K562 (cell line): ENCODE measurements at regions not wholly inside any gene's neighbourhood (a gene's known extent, or its start where the extent isn't known, plus 50 kb on each side); places are given as distances from the start of the nearest gene placed in this dataset.

Experiments
- ATF4 ChIP-seq: fragments of 450-650 bp; formaldehyde crosslinking; IDR thresholded peaks from 2 replicates; pipeline ENCODE4 v1.4.0; 2022; ENCODE audit warnings: mild to moderate bottlenecking, moderate library complexity
- HDAC6 ChIP-seq: IDR thresholded peaks from 2 replicates; pipeline ENCODE4 v1.6.1; 2012; ENCODE audit warnings: low read depth, mild to moderate bottlenecking, control low read depth, inconsistent platforms, low read length, moderate library complexity
- MAFG ChIP-seq: fragments of 450-650 bp; conservative IDR thresholded peaks from 2 replicates; pipeline ENCODE4 v1.6.1; 2016; ENCODE audit warnings: missing genetic modification characterization, missing compliant biosample characterization
- MAFK ChIP-seq: IDR thresholded peaks from 2 replicates; pipeline ENCODE4 v1.6.1; 2011; ENCODE audit warnings: low read length, improper control_type of control experiment
- MAZ ChIP-seq, 2 experiments: fragments of 450-650 bp in 1 of 2; sonication (generic) in 1 of 2; formaldehyde crosslinking; IDR thresholded peaks in 1 of 2; conservative IDR thresholded peaks in 1 of 2; 2 replicates each; pipeline versions ENCODE4 v1.4.0 to v1.5.0; 2020; ENCODE audit warnings: mild to moderate bottlenecking in 1 of 2, missing genetic modification reagents in 1 of 2
- MLX ChIP-seq, 2 experiments: fragments of 450-650 bp in 1 of 2; sonication (generic) in 1 of 2; formaldehyde crosslinking; conservative IDR thresholded peaks; 2 replicates each; pipeline versions ENCODE4 v1.4.0 to v1.8.1; 2020 to 2022; ENCODE audit warnings: mild to moderate bottlenecking in 1 of 2, missing genetic modification reagents in 1 of 2
- MXI1 ChIP-seq: IDR thresholded peaks from 2 replicates; pipeline ENCODE4 v1.6.1; 2011; ENCODE audit warnings: low read depth, mild to moderate bottlenecking, improper control_type of control experiment, low read length
- NFE2 ChIP-seq: IDR thresholded peaks from 2 replicates; pipeline ENCODE4 v1.6.1; 2014; ENCODE audit warnings: antibody characterized with exemption, low read depth
- SIN3A ChIP-seq, 2 experiments: fragments of 150-350 bp in 1 of 2; IDR thresholded peaks; 2 replicates each; pipeline ENCODE4 v1.6.1; 2011 to 2016; ENCODE audit warnings: borderline replicate concordance in 2 of 2, low read depth in 2 of 2, low read length in 2 of 2, mild to moderate bottlenecking in 2 of 2, moderate library complexity in 2 of 2; ENCODE audit not compliant: control insufficient read depth in 1 of 2
- TF ChIP-seq, protein P1 (sequence below): fragments of 450-650 bp; formaldehyde crosslinking; IDR thresholded peaks from 2 replicates; pipeline ENCODE4 v1.4.0; 2022; ENCODE audit warnings: missing genetic modification characterization
- TF ChIP-seq, protein P2 (sequence below): fragments of 250-450 bp; sonication (Bioruptor Pico); IDR thresholded peaks from 2 replicates; pipeline ENCODE4 v1.9.0; 2021; ENCODE audit warnings: mild to moderate bottlenecking

DNA sequence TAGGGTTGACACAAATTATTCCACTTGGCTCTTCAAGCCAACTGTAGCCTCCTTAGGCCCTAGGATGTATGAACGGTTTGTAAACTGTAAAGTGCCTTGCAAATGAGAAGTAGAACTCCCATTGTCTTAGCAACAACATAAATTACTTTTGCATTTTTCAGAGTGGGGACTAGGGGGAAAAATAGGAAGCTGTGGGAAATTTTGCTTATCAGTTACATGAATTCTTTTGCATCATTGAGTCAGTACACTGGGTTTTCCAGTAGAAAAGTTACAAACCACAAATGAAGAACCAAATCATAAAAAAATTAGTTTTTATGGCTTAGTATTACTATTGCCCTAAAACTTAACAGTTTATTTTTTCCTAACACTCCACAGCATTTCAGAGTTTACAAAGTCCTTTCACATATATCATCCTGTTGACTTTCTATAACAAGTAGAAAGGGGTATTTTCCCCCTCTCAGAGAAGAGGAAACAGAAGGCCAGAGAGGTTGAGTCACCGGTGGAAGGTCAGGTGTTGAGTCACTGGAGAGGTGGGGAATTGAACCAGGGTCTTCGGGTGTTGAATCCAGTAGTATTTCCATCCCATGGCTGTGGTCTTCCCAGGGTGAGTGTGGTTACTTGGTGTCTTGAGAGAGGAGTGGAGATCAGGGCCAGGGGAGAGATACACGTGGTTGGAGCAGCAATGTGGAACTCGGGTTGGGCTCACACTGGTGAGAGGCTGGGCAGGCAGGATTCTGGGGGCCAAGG lies 71.9 kb upstream of the USP24 start:
- TF ChIP-seq NFE2, result no peak
- TF ChIP-seq MAZ (CRISPR knock-in tag; conservative IDR thresholded peaks at IDR 0.05 in 1 of 2, IDR thresholded peaks at IDR 0.05 in 1 of 2), result no peak
- TF ChIP-seq, protein P1, sequence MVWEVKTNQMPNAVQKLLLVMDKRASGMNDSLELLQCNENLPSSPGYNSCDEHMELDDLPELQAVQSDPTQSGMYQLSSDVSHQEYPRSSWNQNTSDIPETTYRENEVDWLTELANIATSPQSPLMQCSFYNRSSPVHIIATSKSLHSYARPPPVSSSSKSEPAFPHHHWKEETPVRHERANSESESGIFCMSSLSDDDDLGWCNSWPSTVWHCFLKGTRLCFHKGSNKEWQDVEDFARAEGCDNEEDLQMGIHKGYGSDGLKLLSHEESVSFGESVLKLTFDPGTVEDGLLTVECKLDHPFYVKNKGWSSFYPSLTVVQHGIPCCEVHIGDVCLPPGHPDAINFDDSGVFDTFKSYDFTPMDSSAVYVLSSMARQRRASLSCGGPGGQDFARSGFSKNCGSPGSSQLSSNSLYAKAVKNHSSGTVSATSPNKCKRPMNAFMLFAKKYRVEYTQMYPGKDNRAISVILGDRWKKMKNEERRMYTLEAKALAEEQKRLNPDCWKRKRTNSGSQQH, result no peak
- TF ChIP-seq, protein P2, sequence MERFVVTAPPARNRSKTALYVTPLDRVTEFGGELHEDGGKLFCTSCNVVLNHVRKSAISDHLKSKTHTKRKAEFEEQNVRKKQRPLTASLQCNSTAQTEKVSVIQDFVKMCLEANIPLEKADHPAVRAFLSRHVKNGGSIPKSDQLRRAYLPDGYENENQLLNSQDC, result no peak
- no peak for TF ChIP-seq MAFG (tag)
- no peak for TF ChIP-seq MLX (CRISPR knock-in tag; conservative IDR thresholded peaks at IDR 0.05)
- TF ChIP-seq SIN3A (IDR thresholded peaks at IDR 0.05; ENCODE audit: borderline replicate concordance in 2 of 2, control insufficient read depth in 1 of 2, low read depth in 2 of 2, low read length in 2 of 2), result no peak
- TF ChIP-seq ATF4 (CRISPR knock-in tag), result no peak
- no peak for TF ChIP-seq MXI1
- TF ChIP-seq HDAC6, result no peak
- TF ChIP-seq MAFK, result no peak
